ENCODE measurements at regions not wholly inside any gene's neighbourhood (a gene's known extent, or its start where the extent isn't known, plus 50 kb on each side); places are given as distances from the start of the nearest gene placed in this dataset.

- no peak for TF ChIP-seq CTCF (IDR thresholded peaks at IDR 0.05)
- Histone ChIP-seq H3K27me3 (ENCODE audit: insufficient read depth in 3 of 3, low read length in 2 of 3) (peaks cover 0 to 1% (median 0%) of the 10 kb centered on the region in 3 donors), H3K4me1 (peaks cover under 1% of the 10 kb centered on the region), H3K36me3 (ENCODE audit: insufficient read depth in 1 of 2, low read depth in 1 of 2) (no peaks in the 10 kb centered on the region), H3K9me3 (no peaks in the 10 kb centered on the region), H3K4me3 (no peak overlapping the region), H3K27ac (no peak overlapping the region)
- intact Hi-C loops (cut with DNase I), result loop anchor here in 1 of 2 donors (5.0 kb wide), 1 partner anchor 77 kb away; no protein-coding TSS in a partner anchor
- DNase-seq (no peak), ATAC-seq (no peak)
- WGBS, 3 donors, result 70 to 83% (median 74%) methylated on average over 2 of the region's 2 CpGs
Measured at GRCh38 chr3:150300388-150300787, 107.7 kb upstream of the TSC22D2 start.

- ATAC-seq (no peak), DNase-seq (no peak)
- Histone ChIP-seq H3K4me1 (peaks cover 6% of the 10 kb centered on the region), H3K4me3 (no peak overlapping the region), H3K36me3 (ENCODE audit: insufficient read depth in 1 of 2, low read depth in 1 of 2) (no peaks in the 10 kb centered on the region), H3K27me3 (ENCODE audit: insufficient read depth in 3 of 3, low read length in 2 of 3) (no peaks in the 10 kb centered on the region), H3K9me3 (no peaks in the 10 kb centered on the region), H3K27ac (no peak overlapping the region)
- 35 to 65% (median 65%) methylated on average over 2 of the region's 2 CpGs for WGBS, 3 donors
- no peak for TF ChIP-seq CTCF (IDR thresholded peaks at IDR 0.05)
- intact Hi-C loops (cut with DNase I), result no loop called here
Measured at GRCh38 chr3:150299201-150299600, 108.9 kb upstream of the TSC22D2 start.

GRCh38 chr3:150296966-150297365 is 111.1 kb upstream of the TSC22D2 start:
- Histone ChIP-seq H3K4me3 (no peak overlapping the region), H3K4me1 (peaks cover 6% of the 10 kb centered on the region), H3K36me3 (ENCODE audit: insufficient read depth in 1 of 2, low read depth in 1 of 2) (no peaks in the 10 kb centered on the region), H3K27me3 (ENCODE audit: insufficient read depth in 3 of 3, low read length in 2 of 3) (no peaks in the 10 kb centered on the region), H3K9me3 (no peaks in the 10 kb centered on the region), H3K27ac (no peak overlapping the region)
- TF ChIP-seq CTCF (IDR thresholded peaks at IDR 0.05), result no peak
- 70 to 77% (median 75%) methylated on average over 3 of the region's 3 CpGs for WGBS, 3 donors
- intact Hi-C loops (cut with DNase I), result no loop called here
- DNase-seq (no peak), ATAC-seq (no peak)

GRCh38 chr3:150296123-150296735 is 111.9 kb upstream of the TSC22D2 start:
- no peak for TF ChIP-seq CTCF (IDR thresholded peaks at IDR 0.05)

More at GRCh38 chr3:150296123-150296735, 111.9 kb upstream of the TSC22D2 start:
- Histone ChIP-seq H3K4me3 (no peak overlapping the region), H3K27ac (no peak overlapping the region), H3K9me3 (no peaks in the 10 kb centered on the region), H3K4me1 (peaks cover 6% of the 10 kb centered on the region), H3K27me3 (ENCODE audit: insufficient read depth in 3 of 3, low read length in 2 of 3) (no peaks in the 10 kb centered on the region), H3K36me3 (ENCODE audit: insufficient read depth in 1 of 2, low read depth in 1 of 2) (no peaks in the 10 kb centered on the region)
- ATAC-seq, result no peak
- intact Hi-C loops (cut with DNase I), result no loop called here
- DNase-seq, result no peak
- WGBS, 3 donors, result 61 to 72% (median 70%) methylated on average over 5 of the region's 5 CpGs

Measured in psoas muscle (tissue), 7 donors.